ENCODE measurements at regions not wholly inside any gene's neighbourhood (a gene's known extent, or its start where the extent isn't known, plus 50 kb on each side); places are given as distances from the start of the nearest gene placed in this dataset.

GRCh38 chr20:36099106-36099505 lies 55.4 kb upstream of the EPB41L1 start:
- no peaks in the 10 kb centered on the region for H3K36me3 Mint-ChIP-seq
- no peaks in the 10 kb centered on the region for H3K9me3 Mint-ChIP-seq
- DNase-seq (ENCODE audit: low spot score in 2 of 2) (no peak), ATAC-seq (no peak)
- H3K27ac Mint-ChIP-seq = no peak overlapping the region

GRCh38 chr20:36101192-36101591 lies 53.3 kb upstream of the EPB41L1 start:
- Mint-ChIP-seq H3K36me3 (no peaks in the 10 kb centered on the region), H3K9me3 (no peaks in the 10 kb centered on the region), H3K27ac (no peak overlapping the region)
- no peak for ATAC-seq
- DNase-seq (ENCODE audit: low spot score in 2 of 2) = no peak

- ATAC-seq = no peak
- no peaks in the 10 kb centered on the region for H3K9me3 Mint-ChIP-seq
- no peak for DNase-seq (ENCODE audit: low spot score in 2 of 2)
- no peak overlapping the region for H3K27ac Mint-ChIP-seq
- H3K36me3 Mint-ChIP-seq = no peaks in the 10 kb centered on the region
Observed at GRCh38 chr20:36102306-36102705, 52.2 kb upstream of the EPB41L1 start.

- H3K27ac Mint-ChIP-seq = no peak overlapping the region
- H3K9me3 Mint-ChIP-seq = no peaks in the 10 kb centered on the region
- DNase-seq (ENCODE audit: low spot score in 2 of 2) (no peak), ATAC-seq (no peak)
- no peaks in the 10 kb centered on the region for H3K36me3 Mint-ChIP-seq
Observed at GRCh38 chr20:36102809-36103596, 51.5 kb upstream of the EPB41L1 start.

- ATAC-seq = no peak
- no peak for DNase-seq (ENCODE audit: low spot score in 2 of 2)
- Mint-ChIP-seq H3K9me3 (no peaks in the 10 kb centered on the region), H3K36me3 (no peaks in the 10 kb centered on the region), H3K27ac (no peak overlapping the region)
Observed at GRCh38 chr20:36104244-36104643, 50.3 kb upstream of the EPB41L1 start.
